ENCODE measurements at regions not wholly inside any gene's neighbourhood (a gene's known extent, or its start where the extent isn't known, plus 50 kb on each side); places are given as distances from the start of the nearest gene placed in this dataset.

DNA sequence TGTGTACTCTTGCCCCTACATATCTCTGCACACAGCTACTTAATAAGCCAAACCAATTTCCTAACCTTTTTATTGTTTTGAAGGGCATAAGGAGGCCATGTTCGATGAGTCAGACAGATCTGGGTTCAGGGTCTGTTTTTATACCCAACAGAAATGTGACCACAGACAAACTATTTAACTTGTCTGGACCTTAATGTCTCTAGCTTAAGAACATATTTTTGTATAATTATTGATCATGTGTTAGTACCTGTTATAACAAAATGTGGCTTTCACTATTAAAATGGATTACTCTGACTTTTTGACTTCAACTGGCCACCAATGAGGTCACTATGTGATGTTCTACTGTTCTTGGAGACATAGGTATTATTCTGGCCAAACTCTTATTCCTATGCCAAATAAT is 507.8 kb upstream of the USP24 start:
- TF ChIP-seq, protein P1, sequence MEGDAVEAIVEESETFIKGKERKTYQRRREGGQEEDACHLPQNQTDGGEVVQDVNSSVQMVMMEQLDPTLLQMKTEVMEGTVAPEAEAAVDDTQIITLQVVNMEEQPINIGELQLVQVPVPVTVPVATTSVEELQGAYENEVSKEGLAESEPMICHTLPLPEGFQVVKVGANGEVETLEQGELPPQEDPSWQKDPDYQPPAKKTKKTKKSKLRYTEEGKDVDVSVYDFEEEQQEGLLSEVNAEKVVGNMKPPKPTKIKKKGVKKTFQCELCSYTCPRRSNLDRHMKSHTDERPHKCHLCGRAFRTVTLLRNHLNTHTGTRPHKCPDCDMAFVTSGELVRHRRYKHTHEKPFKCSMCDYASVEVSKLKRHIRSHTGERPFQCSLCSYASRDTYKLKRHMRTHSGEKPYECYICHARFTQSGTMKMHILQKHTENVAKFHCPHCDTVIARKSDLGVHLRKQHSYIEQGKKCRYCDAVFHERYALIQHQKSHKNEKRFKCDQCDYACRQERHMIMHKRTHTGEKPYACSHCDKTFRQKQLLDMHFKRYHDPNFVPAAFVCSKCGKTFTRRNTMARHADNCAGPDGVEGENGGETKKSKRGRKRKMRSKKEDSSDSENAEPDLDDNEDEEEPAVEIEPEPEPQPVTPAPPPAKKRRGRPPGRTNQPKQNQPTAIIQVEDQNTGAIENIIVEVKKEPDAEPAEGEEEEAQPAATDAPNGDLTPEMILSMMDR (conservative IDR thresholded peaks at IDR 0.05; ENCODE audit: low read length): no peak
- no peak for TF ChIP-seq EZH2phosphoT487 (IDR thresholded peaks at IDR 0.05; ENCODE audit: borderline replicate concordance)

All from Loucy (cell line).